Stimulated activated effector memory CD8-positive, alpha-beta T cell treated with anti-CD3 and anti-CD28 coated beads, Interleukin-12 subunit alpha, Interleukin-12 subunit beta, amount 100 ng/mL, for 72 hours (primary cell): ENCODE measurements at regions not wholly inside any gene's neighbourhood (a gene's known extent, or its start where the extent isn't known, plus 50 kb on each side); places are given as distances from the start of the nearest gene placed in this dataset.

Source experiments
- ATAC-seq: fragments of 150-1000 bp; cut with Tn5 transposase; 2 replicates; pipeline ENCODE4 v1.10.0; 2021
- DNase-seq, 2 donors: peaks; one replicate each; pipeline ENCODE4 v3.0.0; 2021 to 2022; ENCODE audit warnings: low spot score in 2 of 2
- H3K27ac Mint-ChIP-seq: one replicate; pipeline ENCODE4 v1.8.0; 2022; ENCODE audit warnings: mild to moderate bottlenecking, mixed read lengths
- H3K36me3 Mint-ChIP-seq: one replicate; pipeline ENCODE4 v1.8.0; 2022; ENCODE audit warnings: mild to moderate bottlenecking, mixed read lengths
- H3K4me1 Mint-ChIP-seq: one replicate; pipeline ENCODE4 v1.8.0; 2022; ENCODE audit warnings: mixed read lengths
- H3K4me3 Mint-ChIP-seq: one replicate; pipeline ENCODE4 v1.8.0; 2022; ENCODE audit warnings: mild to moderate bottlenecking, mixed read lengths
- H3K9me3 Mint-ChIP-seq: one replicate; pipeline ENCODE4 v1.8.0; 2022; ENCODE audit warnings: mixed read lengths

- no peak overlapping the region for H3K4me3 Mint-ChIP-seq
- H3K36me3 Mint-ChIP-seq, result no peaks in the 10 kb centered on the region
- no peak for DNase-seq
- no peaks in the 10 kb centered on the region for H3K9me3 Mint-ChIP-seq
- no peak for ATAC-seq
- H3K4me1 Mint-ChIP-seq, result peaks cover 12% of the 10 kb centered on the region
- H3K27ac Mint-ChIP-seq, result no peak overlapping the region
Measured at GRCh38 chr12:66902020-66902419, 223.1 kb upstream of the GRIP1 start.

- DNase-seq (no peak), ATAC-seq (no peak)
- no peaks in the 10 kb centered on the region for H3K36me3 Mint-ChIP-seq
- H3K4me3 Mint-ChIP-seq, result no peak overlapping the region
- H3K4me1 Mint-ChIP-seq, result peaks cover 12% of the 10 kb centered on the region
- H3K9me3 Mint-ChIP-seq, result no peaks in the 10 kb centered on the region
- no peak overlapping the region for H3K27ac Mint-ChIP-seq
Measured at GRCh38 chr12:66903782-66904396, 225.0 kb upstream of the GRIP1 start.

DNA sequence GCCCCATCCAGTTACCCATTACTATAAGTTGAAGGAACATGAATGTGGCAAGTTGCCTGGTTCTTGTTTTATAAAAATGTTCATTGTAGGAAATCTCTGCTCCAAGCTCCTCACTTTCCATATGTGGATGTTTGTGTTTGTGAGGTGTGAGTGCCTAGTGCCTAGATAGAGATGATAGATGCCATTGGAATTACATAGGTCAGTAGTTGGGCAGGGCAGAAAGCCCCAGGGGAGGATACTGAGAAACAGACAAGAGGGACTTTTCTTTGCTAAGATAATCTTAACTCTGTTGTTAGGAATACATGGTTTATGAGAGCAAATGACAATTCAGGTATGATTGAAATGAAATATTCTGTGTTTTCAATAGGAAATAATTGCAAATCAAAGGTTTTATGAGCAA, 226.3 kb upstream of the GRIP1 start:
- H3K4me3 Mint-ChIP-seq, result no peak overlapping the region
- peaks cover 12% of the 10 kb centered on the region for H3K4me1 Mint-ChIP-seq
- no peak for ATAC-seq
- no peak overlapping the region for H3K27ac Mint-ChIP-seq
- DNase-seq, result no peak
- no peaks in the 10 kb centered on the region for H3K36me3 Mint-ChIP-seq
- H3K9me3 Mint-ChIP-seq, result no peaks in the 10 kb centered on the region

GRCh38 chr12:66910366-66910974, 231.6 kb upstream of the GRIP1 start:
- Mint-ChIP-seq H3K4me1 (no peaks in the 10 kb centered on the region), H3K9me3 (peaks cover 3% of the 10 kb centered on the region), H3K36me3 (no peaks in the 10 kb centered on the region), H3K27ac (no peak overlapping the region), H3K4me3 (no peak overlapping the region)
- DNase-seq, result no peak
- no peak for ATAC-seq

GRCh38 chr12:66915306-66915904, 236.5 kb upstream of the GRIP1 start:
- no peak for ATAC-seq
- Mint-ChIP-seq H3K36me3 (no peaks in the 10 kb centered on the region), H3K27ac (no peak overlapping the region), H3K4me3 (no peak overlapping the region), H3K4me1 (no peaks in the 10 kb centered on the region), H3K9me3 (peaks cover 3% of the 10 kb centered on the region)
- no peak for DNase-seq

- no peaks in the 10 kb centered on the region for H3K36me3 Mint-ChIP-seq
- no peak overlapping the region for H3K27ac Mint-ChIP-seq
- no peaks in the 10 kb centered on the region for H3K4me1 Mint-ChIP-seq
Measured at GRCh38 chr12:66916189-66916588, 237.3 kb upstream of the GRIP1 start.

DNA sequence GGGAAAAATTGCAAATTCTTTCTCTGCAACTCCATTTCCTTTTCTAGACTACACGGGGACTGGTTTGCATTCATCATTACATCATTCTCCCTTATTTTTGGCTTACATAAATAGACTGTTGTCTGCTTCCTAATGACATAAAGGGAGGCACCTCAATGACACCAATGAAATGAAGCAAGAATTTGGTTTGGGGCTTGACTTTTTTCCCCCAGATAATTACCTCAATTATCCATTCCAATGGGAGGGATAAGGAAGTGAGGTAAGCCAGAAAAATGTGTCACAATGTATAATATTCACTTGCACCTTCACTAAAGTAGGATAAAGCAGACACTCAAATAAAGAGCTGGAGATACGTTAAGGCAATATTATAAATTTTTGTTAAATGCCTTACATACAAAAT, 240.6 kb upstream of the GRIP1 start:
- DNase-seq, result no peak
- H3K9me3 Mint-ChIP-seq, result no peaks in the 10 kb centered on the region

More at GRCh38 chr12:66916189-66916588, 237.3 kb upstream of the GRIP1 start:
- no peak overlapping the region for H3K4me3 Mint-ChIP-seq
- ATAC-seq (no peak), DNase-seq (no peak)
- peaks cover 3% of the 10 kb centered on the region for H3K9me3 Mint-ChIP-seq

DNA sequence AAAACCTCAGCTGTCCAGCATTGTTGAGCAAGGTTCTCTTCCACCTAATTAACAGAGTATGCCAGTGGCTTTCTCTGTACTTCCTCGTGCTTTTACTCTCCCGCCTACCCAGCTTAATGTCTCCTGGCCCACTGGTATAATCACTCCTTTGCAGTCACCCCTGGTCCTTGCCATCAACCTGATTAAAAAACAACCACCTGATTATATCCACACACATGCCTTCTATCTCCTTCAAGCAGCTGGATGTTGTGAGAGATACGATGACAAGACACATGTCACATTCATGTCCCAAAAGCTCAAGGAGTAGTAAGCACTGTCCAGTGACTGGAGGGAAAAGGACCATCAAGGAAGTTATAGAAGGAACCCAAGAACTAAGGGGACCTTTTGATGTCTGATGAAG, 241.3 kb upstream of the GRIP1 start:
- no peak for DNase-seq
- Mint-ChIP-seq H3K36me3 (no peaks in the 10 kb centered on the region), H3K27ac (no peak overlapping the region), H3K9me3 (no peaks in the 10 kb centered on the region), H3K4me3 (no peak overlapping the region), H3K4me1 (no peaks in the 10 kb centered on the region)
- no peak for ATAC-seq

More for the DNA sequence above, 240.6 kb upstream of the GRIP1 start:
- ATAC-seq, result no peak
- Mint-ChIP-seq H3K4me3 (no peak overlapping the region), H3K27ac (no peak overlapping the region), H3K4me1 (no peaks in the 10 kb centered on the region), H3K36me3 (no peaks in the 10 kb centered on the region)

DNA sequence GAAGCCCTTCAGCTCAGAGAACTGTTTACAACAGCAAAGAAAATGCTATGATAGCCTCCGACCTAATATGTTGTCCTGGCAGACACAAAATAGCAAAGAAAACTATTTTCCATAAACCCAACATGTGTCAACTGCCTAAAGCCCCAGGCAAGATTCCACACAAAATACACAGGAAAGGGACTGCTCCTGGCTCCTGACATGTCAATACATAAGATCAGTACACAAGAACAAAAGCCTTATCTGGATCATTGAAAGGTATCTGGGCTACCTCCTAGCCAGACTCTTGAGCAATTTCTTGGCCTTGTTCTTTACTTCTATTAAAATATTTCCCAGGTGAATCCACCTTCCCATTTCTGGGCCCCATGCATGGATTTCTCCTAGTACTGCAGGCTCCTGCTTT, 242.3 kb upstream of the GRIP1 start:
- H3K27ac Mint-ChIP-seq, result no peak overlapping the region
- H3K4me3 Mint-ChIP-seq, result no peak overlapping the region
- DNase-seq (no peak), ATAC-seq (no peak)
- H3K36me3 Mint-ChIP-seq, result no peaks in the 10 kb centered on the region
- no peaks in the 10 kb centered on the region for H3K4me1 Mint-ChIP-seq
- H3K9me3 Mint-ChIP-seq, result no peaks in the 10 kb centered on the region

DNA sequence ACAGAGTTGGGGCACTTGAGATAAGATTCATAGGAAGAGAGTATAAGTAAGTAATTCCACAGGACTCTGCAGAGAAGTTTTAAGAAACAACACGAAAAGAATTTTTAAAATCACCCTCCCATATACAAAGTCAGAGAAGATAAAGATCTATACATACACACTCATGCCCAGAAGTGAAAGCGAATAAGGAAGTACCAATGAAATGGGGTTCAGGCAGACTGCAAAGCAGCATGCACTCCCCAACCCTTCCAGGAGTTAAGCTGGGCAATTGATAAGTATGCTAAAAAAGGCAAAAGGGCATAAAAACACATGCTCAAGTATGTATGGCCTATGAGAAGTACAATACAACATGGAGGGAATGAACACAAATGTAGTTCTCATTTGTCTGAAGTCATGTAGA, 246.2 kb upstream of the GRIP1 start:
- DNase-seq (no peak), ATAC-seq (no peak)
- H3K4me3 Mint-ChIP-seq, result no peak overlapping the region
- no peaks in the 10 kb centered on the region for H3K9me3 Mint-ChIP-seq
- no peak overlapping the region for H3K27ac Mint-ChIP-seq
- no peaks in the 10 kb centered on the region for H3K36me3 Mint-ChIP-seq
- peaks cover 6% of the 10 kb centered on the region for H3K4me1 Mint-ChIP-seq

DNA sequence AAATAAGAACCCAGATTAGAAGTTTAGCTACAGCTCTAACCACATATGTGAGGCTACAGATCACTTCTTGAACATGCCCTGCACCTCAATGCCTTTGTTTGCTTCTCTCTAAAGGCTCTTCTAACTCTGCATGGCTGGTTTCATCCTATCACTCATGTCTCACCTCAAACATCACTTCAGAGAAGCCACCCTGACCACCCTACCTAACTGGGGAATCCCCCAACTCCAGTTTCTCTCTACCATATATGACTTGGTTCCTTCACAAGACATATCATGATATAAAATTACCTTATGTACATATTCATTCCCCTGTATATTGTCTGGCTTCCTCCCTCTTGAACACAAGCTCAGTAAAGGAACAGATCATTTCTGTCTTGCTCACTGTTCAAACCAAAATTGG, 250.2 kb upstream of the GRIP1 start:
- ATAC-seq, result peak; percentile 93
- no peaks in the 10 kb centered on the region for H3K36me3 Mint-ChIP-seq
- H3K9me3 Mint-ChIP-seq, result no peaks in the 10 kb centered on the region
- H3K4me3 Mint-ChIP-seq, result no peak overlapping the region
- no peak for DNase-seq
- H3K27ac Mint-ChIP-seq, result no peak overlapping the region
- H3K4me1 Mint-ChIP-seq, result peaks cover 6% of the 10 kb centered on the region

GRCh38 chr12:66931091-66931490, 252.2 kb upstream of the GRIP1 start:
- Mint-ChIP-seq H3K27ac (no peak overlapping the region), H3K4me1 (peaks cover 6% of the 10 kb centered on the region), H3K4me3 (no peak overlapping the region), H3K36me3 (no peaks in the 10 kb centered on the region), H3K9me3 (no peaks in the 10 kb centered on the region)
- ATAC-seq (no peak), DNase-seq (no peak)

DNA sequence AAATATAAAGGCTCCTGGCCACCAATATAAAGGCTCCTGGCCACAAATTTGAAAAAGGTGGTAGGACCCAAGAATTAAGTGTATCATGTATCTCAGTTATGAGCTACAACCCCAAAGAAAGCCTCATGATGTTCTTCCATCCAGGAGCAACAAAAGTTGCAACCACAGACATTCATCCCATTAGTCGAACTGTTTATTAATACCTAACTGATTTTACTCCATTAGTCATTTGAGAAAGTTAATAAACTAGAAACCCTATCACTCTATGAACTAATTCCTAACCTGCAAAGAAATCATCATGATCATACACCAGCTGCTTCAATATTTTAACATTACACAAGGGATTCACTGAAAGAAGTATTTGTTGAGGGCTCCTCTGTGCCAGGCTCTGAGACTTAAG, 253.2 kb upstream of the GRIP1 start:
- peaks cover 6% of the 10 kb centered on the region for H3K4me1 Mint-ChIP-seq
- ATAC-seq, result no peak
- no peak overlapping the region for H3K27ac Mint-ChIP-seq
- no peaks in the 10 kb centered on the region for H3K9me3 Mint-ChIP-seq
- no peaks in the 10 kb centered on the region for H3K36me3 Mint-ChIP-seq
- no peak overlapping the region for H3K4me3 Mint-ChIP-seq
- no peak for DNase-seq

DNA sequence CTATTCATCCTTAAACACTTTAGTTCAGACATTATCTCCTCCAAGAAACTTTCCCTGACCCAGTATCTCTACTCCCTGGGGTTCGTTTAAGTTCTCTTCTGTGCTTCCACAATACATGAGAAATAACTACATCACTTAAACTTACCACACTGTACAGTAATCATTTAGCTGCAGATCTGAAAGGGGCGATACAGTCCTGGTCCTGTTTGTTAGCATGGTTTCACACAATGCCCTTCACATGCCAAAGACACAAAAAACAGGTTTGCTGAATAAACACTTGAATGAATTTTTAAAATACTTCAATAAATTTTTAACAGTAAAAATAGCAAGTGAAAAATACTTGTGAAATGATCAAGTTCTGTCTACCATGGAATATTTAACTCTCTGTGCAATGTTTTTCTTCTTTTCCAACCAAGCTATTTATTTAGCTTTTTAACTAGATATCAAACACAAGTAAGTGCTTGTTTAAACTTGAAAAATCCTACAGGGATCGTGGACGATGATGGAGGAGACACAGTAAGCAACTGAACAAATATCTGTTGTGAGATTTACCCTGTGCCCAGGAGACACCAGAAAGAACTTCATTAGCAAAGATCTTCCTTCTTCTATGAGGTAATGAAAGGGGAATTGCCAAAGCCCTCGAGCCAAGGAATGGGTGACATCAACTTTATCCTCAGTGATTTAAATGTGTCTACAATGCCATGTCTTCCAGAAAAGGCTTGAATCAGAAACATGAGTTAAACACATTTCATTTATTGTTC, 255.6 kb upstream of the GRIP1 start:
- no peaks in the 10 kb centered on the region for H3K9me3 Mint-ChIP-seq

GRCh38 chr12:66941150-66941549, 262.3 kb upstream of the GRIP1 start:
- Mint-ChIP-seq H3K4me3 (no peak overlapping the region), H3K4me1 (no peaks in the 10 kb centered on the region), H3K27ac (no peak overlapping the region), H3K9me3 (no peaks in the 10 kb centered on the region), H3K36me3 (no peaks in the 10 kb centered on the region)
- peak in 1 of 2 donors; percentile 42 for DNase-seq
- ATAC-seq, result peak; percentile 90

More for the DNA sequence above, 255.6 kb upstream of the GRIP1 start:
- no peak overlapping the region for H3K4me3 Mint-ChIP-seq
- no peak overlapping the region for H3K27ac Mint-ChIP-seq
- ATAC-seq, result no peak
- peak in 1 of 2 donors; percentile 12 for DNase-seq
- H3K4me1 Mint-ChIP-seq, result peaks cover 3% of the 10 kb centered on the region
- H3K36me3 Mint-ChIP-seq, result no peaks in the 10 kb centered on the region
